GM21447 (cell line): ENCODE measurements at regions not wholly inside any gene's neighbourhood (a gene's known extent, or its start where the extent isn't known, plus 50 kb on each side); places are given as distances from the start of the nearest gene placed in this dataset.
"Not testable (repeated sequence)": the region's sequence is repeated elsewhere in the genome, so short reads cannot be mapped to it uniquely, and the experiment has no call there.

Source experiments
- ATAC-seq: cut with Tn5 transposase; IDR thresholded peaks from one replicate; pipeline ENCODE4 v1.9.1; 2021; ENCODE audit not compliant: unreplicated experiment

- ATAC-seq = no peak
These were observed 70.6 kb upstream of the ID2 start for GRCh38 chr2:8611246-8611645.

GRCh38 chr2:8611700-8612099, 70.2 kb upstream of the ID2 start:
- no peak for ATAC-seq

- no peak for ATAC-seq
These were observed 69.1 kb upstream of the ID2 start for GRCh38 chr2:8612734-8613179.

GRCh38 chr2:8613207-8613999, 68.5 kb upstream of the ID2 start:
- not testable (repeated sequence) for ATAC-seq

GRCh38 chr2:8614646-8615045, 67.2 kb upstream of the ID2 start:
- no peak for ATAC-seq

GRCh38 chr2:8615252-8615575, 66.6 kb upstream of the ID2 start:
- no peak for ATAC-seq

- ATAC-seq = no peak
These were observed 66.1 kb upstream of the ID2 start for GRCh38 chr2:8615576-8616281.

GRCh38 chr2:8617048-8617447, 64.8 kb upstream of the ID2 start:
- ATAC-seq = no peak

- no peak for ATAC-seq
These were observed 64.3 kb upstream of the ID2 start for GRCh38 chr2:8617590-8617989.

- ATAC-seq = no peak
These were observed 62.8 kb upstream of the ID2 start for GRCh38 chr2:8619071-8619470.

GRCh38 chr2:8620611-8621382, 61.1 kb upstream of the ID2 start:
- ATAC-seq = no peak

GRCh38 chr2:8622199-8622911, 59.5 kb upstream of the ID2 start:
- no peak for ATAC-seq

- no peak for ATAC-seq
These were observed 58.9 kb upstream of the ID2 start for GRCh38 chr2:8622924-8623465.

GRCh38 chr2:8623576-8623957, 58.3 kb upstream of the ID2 start:
- ATAC-seq = no peak

GRCh38 chr2:8623958-8624591, 57.8 kb upstream of the ID2 start:
- no peak for ATAC-seq

GRCh38 chr2:8624855-8625398, 56.9 kb upstream of the ID2 start:
- no peak for ATAC-seq

- no peak for ATAC-seq
These were observed 56.2 kb upstream of the ID2 start for GRCh38 chr2:8625399-8626300.

GRCh38 chr2:8626572-8626971, 55.3 kb upstream of the ID2 start:
- ATAC-seq = no peak

- no peak for ATAC-seq
These were observed 54.7 kb upstream of the ID2 start for GRCh38 chr2:8627019-8627691.
